ENCODE measurements at regions not wholly inside any gene's neighbourhood (a gene's known extent, or its start where the extent isn't known, plus 50 kb on each side); places are given as distances from the start of the nearest gene placed in this dataset.

- TF ChIP-seq EZH2phosphoT487 (IDR thresholded peaks at IDR 0.05; ENCODE audit: borderline replicate concordance, low read depth), result no peak
- no peak for TF ChIP-seq MAX (IDR thresholded peaks at IDR 0.05; ENCODE audit: low read depth)
Measured at GRCh38 chr1:213884402-213884801, 103.4 kb upstream of the PROX1 start.

Data from SK-N-SH (cell line).